ENCODE measurements at regions not wholly inside any gene's neighbourhood (a gene's known extent, or its start where the extent isn't known, plus 50 kb on each side); places are given as distances from the start of the nearest gene placed in this dataset.

GRCh38 chr21:25273959-25274358 lies 333.3 kb downstream of the MRPL39 start:
- no peaks in the 10 kb centered on the region for H3K4me1 ChIP-seq (ENCODE audit: control insufficient read depth, insufficient read depth, low read length)
- no peaks in the 10 kb centered on the region for H3K36me3 ChIP-seq (ENCODE audit: control insufficient read depth in 2 of 2, insufficient read depth in 1 of 2, low read length in 2 of 2)
- H3K4me3 ChIP-seq (ENCODE audit: low read depth, low read length), result no peak overlapping the region
- no peak overlapping the region for H3K27ac ChIP-seq (ENCODE audit: extremely low read depth, low read depth, low read length)
- no peaks in the 10 kb centered on the region for H3K9me3 ChIP-seq (ENCODE audit: control insufficient read depth, insufficient read depth, low read depth, low read length)
- CTCF ChIA-PET, result interaction anchor here (1.4 kb wide), 1 partner anchor 10 kb away, joined by 5 read pairs; no protein-coding TSS in a partner anchor
- POLR2A ChIA-PET, result no interaction called here
- TF ChIP-seq ZNF501 (tag by site-specific recombination; IDR thresholded peaks at IDR 0.05) (no peak), ZNF510 (tag by site-specific recombination; IDR thresholded peaks at IDR 0.05; ENCODE audit: insufficient replicate concordance) (no peak), ZNF521 (tag by site-specific recombination; IDR thresholded peaks at IDR 0.05) (no peak), ZNF341 (tag by site-specific recombination; IDR thresholded peaks at IDR 0.05; ENCODE audit: low read depth) (no peak), ZNF843 (tag by site-specific recombination; IDR thresholded peaks at IDR 0.05) (no peak), ZNF529 (tag by site-specific recombination; IDR thresholded peaks at IDR 0.05; ENCODE audit: insufficient replicate concordance) (no peak), ZEB2 (tag by site-specific recombination; IDR thresholded peaks at IDR 0.05) (no peak), ZNF211 (tag by site-specific recombination; IDR thresholded peaks at IDR 0.05; ENCODE audit: low read depth) (no peak), ZNF114 (tag by site-specific recombination; IDR thresholded peaks at IDR 0.05) (no peak), ZBTB7A (tag by site-specific recombination; IDR thresholded peaks at IDR 0.05; ENCODE audit: low read depth) (no peak), KLF1 (tag by site-specific recombination; IDR thresholded peaks at IDR 0.05) (no peak), ZNF449 (tag by site-specific recombination; IDR thresholded peaks at IDR 0.05) (no peak), ZNF132 (tag by site-specific recombination; IDR thresholded peaks at IDR 0.05; ENCODE audit: borderline replicate concordance) (no peak), ZNF580 (tag by site-specific recombination; IDR thresholded peaks at IDR 0.05) (no peak), ZBTB21 (tag by site-specific recombination; IDR thresholded peaks at IDR 0.05) (no peak), GLIS1 (tag by site-specific recombination; IDR thresholded peaks at IDR 0.05) (no peak)

DNA sequence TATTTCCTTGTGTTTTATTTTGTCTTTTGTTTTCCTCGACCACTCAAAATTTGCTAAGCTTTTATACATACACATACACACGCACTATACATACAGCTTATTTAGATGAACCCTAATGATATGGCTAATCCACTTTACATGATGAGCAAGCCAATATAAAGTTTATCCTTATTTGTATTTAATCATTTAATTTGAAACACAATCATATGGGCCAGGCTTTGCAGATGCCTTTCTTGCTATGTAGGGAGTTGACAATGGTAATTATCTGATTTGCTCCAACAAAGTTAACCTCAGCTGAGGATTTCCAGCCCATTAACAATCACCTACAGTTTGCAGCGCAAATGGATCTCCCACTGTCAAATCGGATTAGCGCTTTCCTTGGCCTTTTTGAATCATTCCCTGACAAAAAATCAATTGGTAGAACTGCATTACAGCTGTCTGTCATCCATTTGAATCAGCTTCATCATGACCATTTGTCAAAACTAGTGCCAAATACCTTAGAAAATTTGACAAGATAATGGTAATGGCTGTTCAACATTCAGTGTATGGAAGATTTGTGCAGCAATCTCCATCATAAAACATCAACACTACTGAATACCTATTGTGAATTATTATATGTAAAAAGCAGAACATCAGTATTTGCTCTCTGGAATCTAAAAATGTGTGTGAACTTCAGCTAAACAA lies 352.6 kb downstream of the MRPL39 start:
- Histone ChIP-seq H3K4me1 (ENCODE audit: control insufficient read depth, insufficient read depth, low read length) (no peaks in the 10 kb centered on the region), H3K4me3 (ENCODE audit: low read depth, low read length) (no peak overlapping the region), H3K9me3 (ENCODE audit: control insufficient read depth, insufficient read depth, low read depth, low read length) (no peaks in the 10 kb centered on the region), H3K36me3 (ENCODE audit: control insufficient read depth in 2 of 2, insufficient read depth in 1 of 2, low read length in 2 of 2) (no peaks in the 10 kb centered on the region), H3K27ac (ENCODE audit: extremely low read depth, low read depth, low read length) (no peak overlapping the region)
- CTCF ChIA-PET, result no interaction called here
- TF ChIP-seq ZNF629 (tag by site-specific recombination; IDR thresholded peaks at IDR 0.05), result no peak
- TF ChIP-seq ZNF416 (tag by site-specific recombination; IDR thresholded peaks at IDR 0.05), result no peak
- TF ChIP-seq ZFP41 (tag by site-specific recombination; IDR thresholded peaks at IDR 0.05; ENCODE audit: borderline replicate concordance), result no peak
- TF ChIP-seq KLF9 (tag by site-specific recombination; IDR thresholded peaks at IDR 0.05; ENCODE audit: low read depth), result no peak
- TF ChIP-seq, protein P1, sequence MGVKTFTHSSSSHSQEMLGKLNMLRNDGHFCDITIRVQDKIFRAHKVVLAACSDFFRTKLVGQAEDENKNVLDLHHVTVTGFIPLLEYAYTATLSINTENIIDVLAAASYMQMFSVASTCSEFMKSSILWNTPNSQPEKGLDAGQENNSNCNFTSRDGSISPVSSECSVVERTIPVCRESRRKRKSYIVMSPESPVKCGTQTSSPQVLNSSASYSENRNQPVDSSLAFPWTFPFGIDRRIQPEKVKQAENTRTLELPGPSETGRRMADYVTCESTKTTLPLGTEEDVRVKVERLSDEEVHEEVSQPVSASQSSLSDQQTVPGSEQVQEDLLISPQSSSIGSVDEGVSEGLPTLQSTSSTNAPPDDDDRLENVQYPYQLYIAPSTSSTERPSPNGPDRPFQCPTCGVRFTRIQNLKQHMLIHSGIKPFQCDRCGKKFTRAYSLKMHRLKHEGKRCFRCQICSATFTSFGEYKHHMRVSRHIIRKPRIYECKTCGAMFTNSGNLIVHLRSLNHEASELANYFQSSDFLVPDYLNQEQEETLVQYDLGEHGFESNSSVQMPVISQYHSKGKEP (tag by site-specific recombination; IDR thresholded peaks at IDR 0.05), result no peak
- no peak for TF ChIP-seq ZNF76 (tag by site-specific recombination; IDR thresholded peaks at IDR 0.05; ENCODE audit: borderline replicate concordance, low read depth)
- TF ChIP-seq ZNF514 (tag by site-specific recombination; IDR thresholded peaks at IDR 0.05), result no peak
- POLR2A ChIA-PET, result no interaction called here

Data from HEK293 (cell line).